ENCODE measurements at regions not wholly inside any gene's neighbourhood (a gene's known extent, or its start where the extent isn't known, plus 50 kb on each side); places are given as distances from the start of the nearest gene placed in this dataset.

DNA sequence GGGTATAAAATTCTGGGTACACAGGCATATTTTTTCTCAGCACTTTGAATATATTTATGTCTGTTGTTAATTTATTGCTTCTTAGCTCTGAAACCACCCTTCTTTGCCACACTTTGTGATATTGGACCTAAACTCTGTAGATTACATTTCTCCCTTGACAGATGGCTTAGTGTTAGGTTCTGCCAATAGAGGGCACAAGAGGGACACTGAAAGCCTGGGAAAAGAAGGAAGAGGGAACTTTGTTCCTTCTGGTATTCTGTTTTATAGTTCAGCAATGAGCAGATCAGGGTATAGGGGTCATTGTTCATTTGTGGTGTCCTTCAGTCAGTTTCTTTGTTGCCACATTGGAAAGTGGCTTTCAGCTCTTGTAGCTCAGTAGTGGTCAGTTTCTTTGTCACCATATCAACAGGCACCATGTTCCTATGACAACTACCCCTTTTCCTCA is 423.5 kb upstream of the PROX1 start:
- no peaks in the 10 kb centered on the region for H3K79me2 ChIP-seq (ENCODE audit: low read depth)
- H3K27me3 ChIP-seq, result no peaks in the 10 kb centered on the region
- H3K36me3 Mint-ChIP-seq, result peaks cover 3% of the 10 kb centered on the region
- no peak overlapping the region for H3K4me2 ChIP-seq
- H3K36me3 ChIP-seq, result peaks cover 4% of the 10 kb centered on the region
- H3K4me3 Mint-ChIP-seq, result no peak overlapping the region
- H3K4me1 Mint-ChIP-seq, result no peaks in the 10 kb centered on the region
- peak; percentile 58 for DNase-seq (ENCODE audit: low spot score)
- H3F3A ChIP-seq (ENCODE audit: low read depth), result no peaks in the 10 kb centered on the region
- H3K27me3 Mint-ChIP-seq (ENCODE audit: insufficient read depth, low read depth), result peaks cover 4% of the 10 kb centered on the region
- H4K20me1 ChIP-seq (ENCODE audit: low read depth), result no peaks in the 10 kb centered on the region
- no peak overlapping the region for H3K4me3 ChIP-seq
- peaks cover 5% of the 10 kb centered on the region for H3K9me3 ChIP-seq (ENCODE audit: low read depth)
- TF ChIP-seq EZH2phosphoT487 (IDR thresholded peaks at IDR 0.05), result no peak
- TF ChIP-seq, protein P1, sequence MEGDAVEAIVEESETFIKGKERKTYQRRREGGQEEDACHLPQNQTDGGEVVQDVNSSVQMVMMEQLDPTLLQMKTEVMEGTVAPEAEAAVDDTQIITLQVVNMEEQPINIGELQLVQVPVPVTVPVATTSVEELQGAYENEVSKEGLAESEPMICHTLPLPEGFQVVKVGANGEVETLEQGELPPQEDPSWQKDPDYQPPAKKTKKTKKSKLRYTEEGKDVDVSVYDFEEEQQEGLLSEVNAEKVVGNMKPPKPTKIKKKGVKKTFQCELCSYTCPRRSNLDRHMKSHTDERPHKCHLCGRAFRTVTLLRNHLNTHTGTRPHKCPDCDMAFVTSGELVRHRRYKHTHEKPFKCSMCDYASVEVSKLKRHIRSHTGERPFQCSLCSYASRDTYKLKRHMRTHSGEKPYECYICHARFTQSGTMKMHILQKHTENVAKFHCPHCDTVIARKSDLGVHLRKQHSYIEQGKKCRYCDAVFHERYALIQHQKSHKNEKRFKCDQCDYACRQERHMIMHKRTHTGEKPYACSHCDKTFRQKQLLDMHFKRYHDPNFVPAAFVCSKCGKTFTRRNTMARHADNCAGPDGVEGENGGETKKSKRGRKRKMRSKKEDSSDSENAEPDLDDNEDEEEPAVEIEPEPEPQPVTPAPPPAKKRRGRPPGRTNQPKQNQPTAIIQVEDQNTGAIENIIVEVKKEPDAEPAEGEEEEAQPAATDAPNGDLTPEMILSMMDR (IDR thresholded peaks at IDR 0.05), result peak; percentile 74
- H3K4me1 ChIP-seq, result no peaks in the 10 kb centered on the region
- H3K9me3 Mint-ChIP-seq, result peaks cover 19% of the 10 kb centered on the region
- H3K27ac ChIP-seq, result no peak overlapping the region
- H3K9ac ChIP-seq, result no peak overlapping the region
- no peak overlapping the region for H3K27ac Mint-ChIP-seq
- no peak overlapping the region for H2AFZ ChIP-seq (replicated peaks)

DNA sequence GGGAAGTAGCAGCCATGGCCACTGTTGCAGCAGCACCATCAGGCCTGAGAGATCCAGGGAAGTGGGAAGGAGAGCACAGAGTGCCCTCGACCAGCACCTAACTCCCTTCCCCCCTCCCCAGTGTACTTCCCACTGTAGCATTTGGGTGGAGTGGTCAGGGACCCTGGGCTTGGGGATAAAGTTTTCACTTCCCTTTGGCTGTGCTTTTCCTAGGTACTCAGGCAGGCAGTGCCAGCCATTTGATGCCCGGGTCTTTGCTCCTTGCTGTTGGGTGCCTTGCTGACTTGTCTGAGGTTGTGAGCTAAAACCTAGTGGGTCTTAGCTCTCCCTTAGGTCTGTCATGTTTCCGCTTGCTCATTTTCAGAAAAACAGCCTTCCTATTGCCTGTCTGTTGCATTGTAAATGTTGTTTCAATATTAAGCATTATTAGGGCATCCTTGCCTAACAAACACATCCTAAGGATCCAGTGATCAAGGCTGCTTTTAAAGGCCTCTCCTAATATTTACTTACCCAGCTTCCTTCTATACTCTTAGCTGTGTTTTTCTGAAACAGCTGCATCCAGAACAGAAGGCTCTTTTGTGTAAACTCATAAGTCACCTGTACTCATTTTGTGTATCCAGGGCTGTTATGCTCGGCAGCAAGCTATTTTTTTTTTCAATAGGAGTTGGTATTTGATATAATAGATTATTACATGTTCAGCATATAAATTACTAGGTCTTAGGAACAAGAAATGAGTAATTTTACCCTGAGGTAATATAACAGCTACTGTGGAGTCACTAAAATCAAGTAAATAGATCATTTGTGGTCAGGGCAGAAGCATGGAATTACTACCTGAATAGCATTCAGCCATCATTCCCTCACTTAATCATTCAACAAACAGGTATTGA is 418.6 kb upstream of the PROX1 start:
- no peak for DNase-seq (ENCODE audit: low spot score)
- Histone ChIP-seq H3K4me2 (no peak overlapping the region), H3K79me2 (ENCODE audit: low read depth) (no peaks in the 10 kb centered on the region), H3K27me3 (no peaks in the 10 kb centered on the region), H3F3A (ENCODE audit: low read depth) (no peaks in the 10 kb centered on the region), H3K4me3 (no peak overlapping the region), H3K36me3 (no peaks in the 10 kb centered on the region), H2AFZ (replicated peaks) (no peak overlapping the region), H4K20me1 (ENCODE audit: low read depth) (no peaks in the 10 kb centered on the region), H3K27ac (no peak overlapping the region), H3K9me3 (ENCODE audit: low read depth) (peaks cover 5% of the 10 kb centered on the region), H3K4me1 (no peaks in the 10 kb centered on the region), H3K9ac (no peak overlapping the region)
- Mint-ChIP-seq H3K4me1 (peaks cover 4% of the 10 kb centered on the region), H3K9me3 (peaks cover 10% of the 10 kb centered on the region), H3K36me3 (peaks cover 3% of the 10 kb centered on the region), H3K27me3 (ENCODE audit: insufficient read depth, low read depth) (peaks cover 4% of the 10 kb centered on the region), H3K27ac (no peak overlapping the region), H3K4me3 (no peak overlapping the region)
- no peak for TF ChIP-seq EZH2 (IDR thresholded peaks at IDR 0.05)
- no peak for TF ChIP-seq EZH2phosphoT487 (IDR thresholded peaks at IDR 0.05)
- TF ChIP-seq, protein P1 (IDR thresholded peaks at IDR 0.05), result no peak

DNA sequence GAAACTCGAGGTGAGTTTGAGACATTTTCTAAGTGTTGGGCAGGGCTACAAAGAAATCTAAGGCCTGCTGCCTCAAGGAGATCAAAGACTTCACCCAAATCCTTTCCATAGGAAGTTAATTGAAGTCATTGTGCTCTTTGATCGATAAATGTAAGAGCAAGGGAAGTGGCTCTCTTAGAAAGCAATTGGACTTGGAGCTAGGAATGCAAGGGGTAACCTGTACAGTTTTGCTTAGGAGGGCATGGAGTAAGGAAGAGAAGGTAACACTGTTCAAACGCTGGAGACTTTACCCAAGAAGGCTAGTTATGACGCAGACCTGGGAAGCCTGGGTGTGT is 418.0 kb upstream of the PROX1 start:
- no peak for DNase-seq (ENCODE audit: low spot score)
- Mint-ChIP-seq H3K9me3 (peaks cover 4% of the 10 kb centered on the region), H3K4me1 (peaks cover 4% of the 10 kb centered on the region), H3K4me3 (no peak overlapping the region), H3K36me3 (peaks cover under 1% of the 10 kb centered on the region), H3K27ac (no peak overlapping the region), H3K27me3 (ENCODE audit: insufficient read depth, low read depth) (peaks cover 4% of the 10 kb centered on the region)
- Histone ChIP-seq H3F3A (ENCODE audit: low read depth) (no peaks in the 10 kb centered on the region), H3K27me3 (no peaks in the 10 kb centered on the region), H2AFZ (replicated peaks) (no peak overlapping the region), H3K9me3 (ENCODE audit: low read depth) (peaks cover 5% of the 10 kb centered on the region), H3K4me3 (no peak overlapping the region), H3K27ac (no peak overlapping the region), H3K9ac (no peak overlapping the region), H3K36me3 (no peaks in the 10 kb centered on the region), H3K79me2 (ENCODE audit: low read depth) (no peaks in the 10 kb centered on the region), H3K4me2 (no peak overlapping the region), H4K20me1 (ENCODE audit: low read depth) (no peaks in the 10 kb centered on the region), H3K4me1 (no peaks in the 10 kb centered on the region)
- no peak for TF ChIP-seq EZH2 (IDR thresholded peaks at IDR 0.05)
- TF ChIP-seq, protein P1 (IDR thresholded peaks at IDR 0.05), result no peak
- TF ChIP-seq EZH2phosphoT487 (IDR thresholded peaks at IDR 0.05), result no peak

Measured in neural progenitor cell (in vitro differentiated cells).